ENCODE measurements at regions not wholly inside any gene's neighbourhood (a gene's known extent, or its start where the extent isn't known, plus 50 kb on each side); places are given as distances from the start of the nearest gene placed in this dataset.

- no peak overlapping the region for H2BK12ac ChIP-seq (ENCODE audit: insufficient read length, low read depth, low read length)
- no peak overlapping the region for H3K18ac ChIP-seq (ENCODE audit: insufficient read length, low read depth, low read length)
- H3K9me3 ChIP-seq (ENCODE audit: control insufficient read depth, low read depth, low read length): no peaks in the 10 kb centered on the region
- H4K20me1 ChIP-seq (ENCODE audit: control insufficient read depth, insufficient read depth, insufficient read length): no peaks in the 10 kb centered on the region
- H3K9ac ChIP-seq (ENCODE audit: extremely low read depth, insufficient read length, low read length): no peak overlapping the region
- H3K4me2 ChIP-seq (ENCODE audit: insufficient read depth, insufficient read length, low read length): no peak overlapping the region
- no peaks in the 10 kb centered on the region for H3K4me1 ChIP-seq (ENCODE audit: insufficient read depth, low read length)
- H2BK20ac ChIP-seq (ENCODE audit: low read depth, low read length, poor library complexity, severe bottlenecking): no peak overlapping the region
- no peak overlapping the region for H3T11ph ChIP-seq (ENCODE audit: low read length)
- no peaks in the 10 kb centered on the region; a peak in 1 of 5 replicates for H3K9me3 Mint-ChIP-seq
- H3K27me3 Mint-ChIP-seq (ENCODE audit: low read depth): no peaks in the 10 kb centered on the region
- no peak overlapping the region for H2AFZ ChIP-seq (ENCODE audit: low read length)
- no peaks in the 10 kb centered on the region for H3K79me1 ChIP-seq (ENCODE audit: insufficient read depth, low read depth, low read length, poor library complexity, severe bottlenecking)
- H3K4ac ChIP-seq (ENCODE audit: low read depth, low read length): no peak overlapping the region
- H4K5ac ChIP-seq (ENCODE audit: insufficient read length, low read depth, low read length): no peak overlapping the region
- no peak overlapping the region for H3K56ac ChIP-seq (ENCODE audit: insufficient read length, low read depth, low read length)
- H3K14ac ChIP-seq (ENCODE audit: insufficient read depth, low read length): no peak overlapping the region
- no peak overlapping the region for H3K23ac ChIP-seq (ENCODE audit: insufficient read length, low read depth, low read length)
- H3K36me3 Mint-ChIP-seq (ENCODE audit: insufficient read depth in 1 of 3, low read depth in 3 of 3): no peaks in the 10 kb centered on the region
- no peak overlapping the region for H3K27ac ChIP-seq (ENCODE audit: insufficient read length, low read depth, low read length)
- H3K27ac Mint-ChIP-seq: no peak overlapping the region
- H3K4me3 Mint-ChIP-seq: no peak overlapping the region
- H3K79me2 ChIP-seq (ENCODE audit: insufficient read depth, low read length): no peaks in the 10 kb centered on the region
- no peak overlapping the region for H2BK120ac ChIP-seq (ENCODE audit: low read depth, low read length, poor library complexity, severe bottlenecking)
- H3K4me1 Mint-ChIP-seq: peaks cover 2% of the 10 kb centered on the region in 2 experiments; a peak in 2 of 4 replicates
- H3K27me3 ChIP-seq (ENCODE audit: insufficient read depth, low read length): no peaks in the 10 kb centered on the region
- H3K23me2 ChIP-seq (ENCODE audit: insufficient read length, low read depth, low read length, poor library complexity, severe bottlenecking): no peaks in the 10 kb centered on the region
- no peak overlapping the region for H2BK5ac ChIP-seq (ENCODE audit: insufficient read length, low read length)
- no peak for TF ChIP-seq CTCF (conservative IDR thresholded peaks at IDR 0.05)
- no peak overlapping the region for H2BK15ac ChIP-seq (ENCODE audit: low read depth, low read length)
- H4K8ac ChIP-seq (replicated peaks; ENCODE audit: insufficient read length, low read depth, low read length): no peak overlapping the region
- no peak for DNase-seq
- H2AK5ac ChIP-seq (ENCODE audit: insufficient read length, low read length): no peak overlapping the region
- H4K91ac ChIP-seq (ENCODE audit: insufficient read length, low read depth, low read length): no peak overlapping the region
These were observed 73.3 kb downstream of the RPE65 start for GRCh38 chr1:68376441-68376840.
